ENCODE measurements at regions not wholly inside any gene's neighbourhood (a gene's known extent, or its start where the extent isn't known, plus 50 kb on each side); places are given as distances from the start of the nearest gene placed in this dataset.

DNA sequence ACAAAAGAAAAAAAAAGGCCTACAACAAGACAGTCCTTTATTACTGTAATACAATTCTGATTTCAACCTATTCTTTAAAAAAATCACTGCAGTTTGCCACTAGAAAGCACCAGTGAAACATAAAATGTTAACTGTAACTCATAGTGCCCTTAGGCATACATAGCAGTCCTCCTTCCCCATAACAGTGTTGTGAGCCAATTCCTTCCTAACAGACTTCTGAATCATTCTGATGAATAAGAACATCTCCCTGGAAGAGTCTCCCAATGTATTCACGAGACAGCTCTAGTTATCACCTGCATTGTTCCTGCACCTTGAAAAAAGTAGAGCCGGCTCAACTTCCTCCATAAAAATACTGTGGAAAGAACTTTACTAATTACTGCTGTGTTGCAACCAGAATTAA is 213.6 kb upstream of the FSCB start:
- WGBS, 2 donors: 85 to 91% methylated on average over 2 of the region's 2 CpGs
- no peak for ATAC-seq
- no peaks in the 10 kb centered on the region for H3K4me1 ChIP-seq
- H3K9me3 ChIP-seq: peaks cover 0 to 49% (median 18%) of the 10 kb centered on the region in 11 donors
- TF ChIP-seq, protein P1, sequence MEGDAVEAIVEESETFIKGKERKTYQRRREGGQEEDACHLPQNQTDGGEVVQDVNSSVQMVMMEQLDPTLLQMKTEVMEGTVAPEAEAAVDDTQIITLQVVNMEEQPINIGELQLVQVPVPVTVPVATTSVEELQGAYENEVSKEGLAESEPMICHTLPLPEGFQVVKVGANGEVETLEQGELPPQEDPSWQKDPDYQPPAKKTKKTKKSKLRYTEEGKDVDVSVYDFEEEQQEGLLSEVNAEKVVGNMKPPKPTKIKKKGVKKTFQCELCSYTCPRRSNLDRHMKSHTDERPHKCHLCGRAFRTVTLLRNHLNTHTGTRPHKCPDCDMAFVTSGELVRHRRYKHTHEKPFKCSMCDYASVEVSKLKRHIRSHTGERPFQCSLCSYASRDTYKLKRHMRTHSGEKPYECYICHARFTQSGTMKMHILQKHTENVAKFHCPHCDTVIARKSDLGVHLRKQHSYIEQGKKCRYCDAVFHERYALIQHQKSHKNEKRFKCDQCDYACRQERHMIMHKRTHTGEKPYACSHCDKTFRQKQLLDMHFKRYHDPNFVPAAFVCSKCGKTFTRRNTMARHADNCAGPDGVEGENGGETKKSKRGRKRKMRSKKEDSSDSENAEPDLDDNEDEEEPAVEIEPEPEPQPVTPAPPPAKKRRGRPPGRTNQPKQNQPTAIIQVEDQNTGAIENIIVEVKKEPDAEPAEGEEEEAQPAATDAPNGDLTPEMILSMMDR (IDR thresholded peaks at IDR 0.05): no peak
- H3K27me3 ChIP-seq: no peaks in the 10 kb centered on the region
- no peak overlapping the region for H3K4me3 ChIP-seq
- no peak for DNase-seq
- no peak overlapping the region for H3K27ac ChIP-seq
- no peaks in the 10 kb centered on the region for H3K36me3 ChIP-seq
- intact Hi-C loops (cut with DNase I): no loop called here

DNA sequence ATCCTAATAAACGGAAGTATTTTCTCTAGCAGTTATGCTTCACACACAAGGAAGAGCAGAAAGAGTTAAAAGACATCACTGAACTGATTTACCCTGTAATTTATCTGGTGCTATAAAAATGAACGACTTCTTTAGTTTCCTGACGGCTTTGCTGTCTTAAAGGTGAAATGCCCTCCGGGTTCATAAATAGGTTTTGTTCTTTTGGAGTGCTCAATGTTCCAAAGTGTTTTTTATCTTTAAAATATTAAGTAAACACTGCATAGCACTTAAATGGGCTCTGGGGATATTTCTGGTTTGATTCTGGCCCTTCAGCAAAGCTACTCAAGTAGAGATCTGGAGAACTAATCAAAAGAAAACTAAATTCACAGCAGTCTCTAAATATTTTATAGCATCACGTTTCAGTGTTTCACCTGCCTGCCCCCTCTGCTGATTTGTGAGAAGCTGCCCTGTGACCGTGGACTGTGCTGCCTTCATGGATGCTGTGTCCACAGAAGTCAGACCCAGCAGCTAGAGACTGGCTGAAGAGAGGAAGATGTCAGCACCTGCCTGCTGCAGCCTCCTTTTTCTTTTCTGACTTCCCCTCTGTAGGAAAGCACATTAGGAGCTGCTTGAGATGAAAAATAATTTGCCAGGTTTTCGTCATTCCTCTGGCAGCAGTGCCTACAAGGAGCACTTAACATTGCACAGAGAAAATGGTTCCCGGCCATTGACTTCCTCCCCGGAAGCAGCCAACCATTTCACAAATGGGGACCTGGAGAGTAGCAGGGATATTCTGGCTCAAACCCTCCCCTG is 205.1 kb upstream of the FSCB start:
- H3K27ac ChIP-seq: no peak overlapping the region
- ATAC-seq: peak in 1 of 8 donors; percentile 16
- H3K9me3 ChIP-seq: peaks cover 0 to 7% (median 0%) of the 10 kb centered on the region in 11 donors
- DNase-seq: no peak
- H3K4me1 ChIP-seq: no peaks in the 10 kb centered on the region
- H3K36me3 ChIP-seq: no peaks in the 10 kb centered on the region
- no peaks in the 10 kb centered on the region for H3K27me3 ChIP-seq
- intact Hi-C loops (cut with DNase I): no loop called here
- 60 to 61% methylated on average over 9 of the region's 9 CpGs for WGBS, 2 donors
- TF ChIP-seq, protein P1 (IDR thresholded peaks at IDR 0.05): no peak
- no peak overlapping the region for H3K4me3 ChIP-seq

DNA sequence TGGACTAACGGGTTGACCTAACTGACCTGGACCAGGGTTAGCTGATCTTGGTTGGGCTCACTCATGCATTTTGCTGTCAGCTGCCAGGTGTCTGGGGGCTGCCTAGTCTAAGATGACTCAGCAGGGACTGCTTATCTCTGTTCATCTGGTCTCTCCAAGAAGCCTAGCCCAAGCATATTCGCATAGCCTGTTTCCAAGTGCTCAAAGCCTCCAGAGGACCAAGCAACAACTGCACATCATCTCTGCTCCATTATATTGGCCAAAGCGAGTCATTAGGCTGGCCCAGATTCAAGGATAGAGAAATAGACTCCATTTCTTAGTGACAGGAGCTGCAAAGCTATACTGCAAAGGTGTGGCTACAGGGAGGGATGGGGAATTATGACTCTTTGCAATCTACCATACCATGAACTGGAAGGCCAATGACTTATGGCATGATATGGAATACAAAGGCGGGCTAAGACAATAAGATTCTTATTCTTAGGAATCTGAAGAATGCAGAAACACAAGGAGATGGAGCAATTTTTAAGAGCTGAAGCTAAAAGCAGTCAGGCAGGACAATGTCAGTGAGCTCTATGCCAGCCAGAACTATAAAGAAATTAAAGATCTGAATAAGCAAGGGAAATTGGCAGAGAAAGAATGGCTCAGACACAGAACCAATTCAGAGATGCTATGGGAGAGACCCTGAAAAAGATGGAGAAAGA is 194.6 kb upstream of the FSCB start:
- whole genome bisulfite sequencing, 2 donors: 55 to 56% methylated on average over 4 of the region's 4 CpGs
- intact Hi-C loops (cut with DNase I): no loop called here
- no peaks in the 10 kb centered on the region for H3K27me3 ChIP-seq
- no peaks in the 10 kb centered on the region for H3K4me1 ChIP-seq
- DNase-seq (no peak), ATAC-seq (no peak)
- H3K4me3 ChIP-seq: no peak overlapping the region
- TF ChIP-seq, protein P1 (IDR thresholded peaks at IDR 0.05): no peak
- peaks cover 0 to 29% (median 8%) of the 10 kb centered on the region in 11 donors for H3K9me3 ChIP-seq
- no peak overlapping the region for H3K27ac ChIP-seq
- H3K36me3 ChIP-seq: no peaks in the 10 kb centered on the region

DNA sequence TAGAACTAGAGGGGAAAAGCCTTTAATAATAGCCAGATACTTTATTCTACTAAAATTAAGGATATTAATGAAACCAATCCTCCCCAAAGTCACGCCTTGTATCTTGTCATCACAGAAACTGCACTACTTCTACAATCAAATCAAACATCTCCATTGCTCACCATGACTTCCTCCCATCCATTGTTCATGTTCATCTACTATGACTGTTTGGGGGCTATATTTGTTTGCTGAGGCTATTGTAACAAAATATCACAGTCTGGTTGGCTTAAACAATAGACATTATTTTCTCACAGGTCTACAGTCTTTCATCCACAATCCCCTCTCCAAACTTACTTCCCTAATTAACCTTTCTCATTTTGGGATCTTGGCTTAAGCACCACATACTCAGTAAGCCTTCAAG is 193.6 kb upstream of the FSCB start:
- H3K4me1 ChIP-seq: no peaks in the 10 kb centered on the region
- WGBS, 2 donors: 74 to 81% methylated on average over 1 of the region's 1 CpG
- ATAC-seq: no peak
- no peaks in the 10 kb centered on the region for H3K36me3 ChIP-seq
- peaks cover 0 to 33% (median 8%) of the 10 kb centered on the region in 11 donors for H3K9me3 ChIP-seq
- intact Hi-C loops (cut with DNase I): no loop called here
- TF ChIP-seq, protein P1 (IDR thresholded peaks at IDR 0.05): no peak
- no peak overlapping the region for H3K4me3 ChIP-seq
- no peaks in the 10 kb centered on the region for H3K27me3 ChIP-seq
- H3K27ac ChIP-seq: no peak overlapping the region
- no peak for DNase-seq

Data from heart right ventricle (tissue), 16 donors.